Activated CD4-positive, alpha-beta T cell treated with anti-CD3 and anti-CD28 coated beads, Interleukin-2, amount 50 U/mL, for 16 hours (primary cell): ENCODE measurements at regions not wholly inside any gene's neighbourhood (a gene's known extent, or its start where the extent isn't known, plus 50 kb on each side); places are given as distances from the start of the nearest gene placed in this dataset.
"Not testable (repeated sequence)": the region's sequence is repeated elsewhere in the genome, so short reads cannot be mapped to it uniquely, and the experiment has no call there.

ENCODE experiments used
- DNase-seq: peaks from one replicate; pipeline ENCODE4 v3.0.0-alpha.2; 2020

DNA sequence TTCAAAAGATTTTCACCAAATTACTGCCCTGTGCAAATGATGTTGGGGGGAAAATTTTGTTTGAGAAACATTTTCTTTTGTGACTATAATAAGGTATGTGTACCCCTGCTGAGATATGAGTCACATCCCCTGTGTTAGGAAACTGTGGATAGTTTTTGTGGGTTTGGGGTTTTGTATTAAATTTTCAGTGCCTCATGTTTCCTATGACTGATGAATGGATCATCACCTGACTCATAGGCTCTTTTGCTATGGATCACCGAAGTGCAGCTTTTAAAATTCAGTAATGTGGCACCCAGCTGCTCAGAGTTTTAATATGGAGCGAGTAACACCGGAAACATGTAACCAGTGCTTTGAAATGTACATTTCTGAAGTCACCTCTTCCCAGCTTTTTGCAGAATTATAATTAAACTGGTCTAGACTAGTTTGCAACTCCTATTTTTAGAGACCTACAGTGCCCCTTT, 167.4 kb upstream of the HMGA2 start:
- peak; percentile 88 for DNase-seq

DNA sequence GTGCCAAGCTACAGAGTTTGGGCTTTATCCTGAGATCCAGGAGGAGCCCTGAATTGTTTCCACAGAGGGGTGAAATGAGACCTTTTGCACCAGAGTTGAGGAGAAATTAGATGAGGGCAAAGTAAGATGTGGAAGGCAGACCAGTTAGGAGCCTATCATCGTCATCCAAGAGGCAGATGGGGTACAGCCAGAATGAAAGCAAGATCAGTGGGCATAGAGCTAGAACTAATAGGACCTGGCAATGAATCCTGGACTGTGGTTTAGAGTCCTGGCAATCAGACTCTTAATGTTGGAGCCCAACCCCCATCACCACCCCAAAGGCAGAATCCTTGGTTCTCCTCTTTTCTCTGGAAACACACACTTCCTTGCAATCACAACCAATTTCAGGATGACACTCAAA, 166.6 kb upstream of the HMGA2 start:
- DNase-seq, result no peak

DNA sequence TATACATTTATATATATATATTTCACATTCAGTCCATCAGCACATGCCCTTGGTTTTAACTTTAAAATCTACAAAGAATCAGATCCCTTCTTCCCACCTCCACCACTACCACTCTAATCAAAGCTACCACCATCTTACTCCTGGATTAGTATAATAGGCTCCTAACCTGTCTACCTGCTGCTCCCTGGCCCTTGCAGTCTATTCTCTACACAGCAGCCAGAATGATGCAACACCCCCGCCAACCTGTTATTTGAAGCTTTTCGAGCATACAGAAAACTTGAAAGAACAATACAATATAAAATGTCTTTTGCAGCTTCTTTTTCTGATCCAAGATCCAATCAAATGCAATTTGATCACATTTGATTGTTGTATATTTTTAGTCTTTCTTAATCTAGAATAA, 165.9 kb upstream of the HMGA2 start:
- DNase-seq, result no peak

DNA sequence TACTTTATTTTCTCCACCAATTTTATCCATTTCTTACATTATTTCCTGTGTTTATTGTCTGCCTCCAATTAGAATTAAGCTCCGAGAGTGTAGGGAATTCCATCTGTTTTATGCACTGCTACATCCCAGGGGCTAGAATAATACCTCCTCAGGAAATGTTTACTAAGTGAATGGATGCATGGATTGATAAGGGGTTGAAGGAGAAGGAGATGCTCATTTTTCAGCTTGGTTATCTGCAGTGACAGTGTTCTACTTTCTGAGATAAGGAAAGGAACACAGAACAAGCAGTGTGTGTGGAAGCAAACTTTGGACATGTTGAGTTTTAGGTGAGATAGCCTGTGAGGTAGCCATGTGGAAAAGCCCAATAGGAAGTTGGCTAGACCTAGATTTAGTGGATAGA, 164.6 kb upstream of the HMGA2 start:
- no peak for DNase-seq

DNA sequence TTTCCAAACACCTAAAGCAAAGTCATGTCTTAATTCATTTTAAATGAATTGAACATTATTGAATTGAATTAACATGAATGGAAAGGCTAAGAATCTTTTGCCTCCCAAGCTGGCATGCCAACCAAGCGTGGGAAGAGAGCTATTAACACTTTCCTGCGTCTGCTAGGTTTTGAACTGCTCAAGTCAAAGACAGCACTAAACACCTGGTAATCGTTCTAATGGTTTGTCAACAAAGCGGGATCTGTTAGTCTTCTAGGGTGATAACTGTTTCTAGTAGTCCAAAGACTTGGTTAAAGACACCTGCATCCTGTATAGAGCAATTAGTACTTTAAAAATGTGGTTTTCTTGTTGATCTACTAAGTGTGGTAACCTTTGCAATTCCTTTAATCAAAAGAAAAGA, 164.2 kb upstream of the HMGA2 start:
- no peak for DNase-seq

DNA sequence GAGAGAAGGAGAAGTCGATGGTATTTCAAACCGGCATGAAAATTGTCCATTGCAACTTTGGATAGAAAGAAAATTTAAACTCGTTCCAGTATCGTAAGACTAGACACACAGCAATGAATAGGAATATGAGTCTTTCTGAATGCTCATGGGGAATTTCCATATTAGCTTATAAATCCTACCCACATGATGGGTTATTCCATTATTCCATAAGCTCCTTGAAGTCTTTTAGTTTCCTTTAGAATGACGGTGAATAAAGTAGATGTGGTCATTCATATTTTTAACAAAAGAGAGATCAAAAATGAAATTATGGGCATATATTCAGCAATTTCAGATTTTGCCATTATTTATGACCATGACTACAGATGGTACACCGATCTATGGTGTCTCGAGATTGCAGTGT, 163.4 kb upstream of the HMGA2 start:
- no peak for DNase-seq

DNA sequence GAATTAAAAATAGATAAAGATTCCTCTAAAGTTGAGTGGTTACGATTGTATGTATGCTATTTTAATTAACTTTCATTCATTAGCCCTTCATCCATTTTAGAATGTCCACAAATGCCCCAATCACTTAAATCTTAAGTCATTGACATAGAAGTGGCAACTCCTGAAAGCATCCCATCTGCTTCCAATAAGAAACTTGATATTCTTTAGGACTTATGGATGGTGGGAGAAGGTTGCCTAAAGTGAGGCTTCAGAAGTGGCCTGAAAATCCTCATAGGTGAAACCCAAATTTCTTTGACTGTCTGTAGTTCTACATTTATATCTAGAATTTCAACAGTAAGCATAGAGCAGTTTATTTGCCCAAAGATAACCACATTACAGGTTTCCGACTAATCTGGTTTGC, 161.7 kb upstream of the HMGA2 start:
- DNase-seq, result no peak

DNA sequence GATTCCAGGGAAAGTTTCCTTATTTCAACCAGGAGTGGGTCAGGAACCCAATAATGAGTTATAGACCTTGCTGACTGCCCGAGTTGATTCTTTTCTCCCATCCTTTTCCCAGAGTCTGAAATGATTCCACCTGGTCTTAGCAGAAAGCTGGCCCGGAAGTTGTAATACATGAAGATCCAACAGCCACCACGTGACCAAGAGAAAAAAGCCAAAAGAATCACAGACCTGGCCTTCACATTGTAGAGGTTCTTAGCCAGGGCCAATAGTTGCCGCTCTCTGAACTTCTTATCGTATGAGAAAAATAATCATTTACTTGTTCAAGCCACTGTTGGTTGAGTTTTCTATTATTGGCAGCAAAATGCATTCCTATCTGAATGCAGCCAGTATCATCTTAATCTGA, 161.2 kb upstream of the HMGA2 start:
- DNase-seq, result no peak

DNA sequence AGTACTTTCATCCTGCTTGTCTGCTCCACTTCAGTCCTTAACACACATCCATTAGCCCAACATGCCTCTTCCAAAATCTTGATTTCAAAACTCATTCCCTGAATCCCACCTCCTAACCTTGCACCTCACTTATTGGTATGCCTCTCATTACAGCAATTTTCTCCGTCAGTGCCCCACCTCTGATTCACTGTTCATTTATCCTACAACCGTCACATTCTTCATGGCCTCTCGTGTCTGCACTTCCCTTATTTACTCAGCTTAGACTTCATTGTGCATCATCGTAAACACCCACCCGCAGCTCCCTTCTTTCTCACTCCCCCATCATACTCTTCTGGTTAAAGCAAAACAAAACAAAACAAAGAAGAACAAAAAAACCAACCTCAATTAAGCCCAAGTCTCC, 160.6 kb upstream of the HMGA2 start:
- DNase-seq, result no peak

DNA sequence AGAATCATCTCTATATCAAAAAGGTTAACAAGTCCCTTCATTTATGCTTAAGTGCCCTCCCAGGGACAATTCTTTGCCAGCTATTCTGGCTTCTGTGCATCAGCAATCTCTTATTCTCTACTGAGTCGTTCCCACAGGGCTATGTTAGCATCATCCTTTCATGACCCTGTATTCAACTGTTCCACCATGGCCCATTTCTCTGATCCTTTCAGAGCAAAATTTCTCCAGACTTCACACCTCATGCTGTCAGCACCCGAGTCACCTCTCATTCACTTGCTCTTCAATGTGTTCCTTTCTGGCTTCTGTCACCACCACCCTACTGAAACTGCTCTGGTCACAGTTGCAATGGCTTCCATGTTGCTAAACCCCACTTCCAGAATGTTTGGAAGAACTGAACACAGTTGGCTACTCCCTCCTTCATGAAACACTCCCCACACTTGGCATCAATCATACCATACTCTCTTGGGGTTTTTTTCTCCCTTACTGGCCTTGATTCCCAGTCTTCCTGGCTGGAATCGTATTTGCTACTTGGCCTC, 159.5 kb upstream of the HMGA2 start:
- DNase-seq, result no peak

DNA sequence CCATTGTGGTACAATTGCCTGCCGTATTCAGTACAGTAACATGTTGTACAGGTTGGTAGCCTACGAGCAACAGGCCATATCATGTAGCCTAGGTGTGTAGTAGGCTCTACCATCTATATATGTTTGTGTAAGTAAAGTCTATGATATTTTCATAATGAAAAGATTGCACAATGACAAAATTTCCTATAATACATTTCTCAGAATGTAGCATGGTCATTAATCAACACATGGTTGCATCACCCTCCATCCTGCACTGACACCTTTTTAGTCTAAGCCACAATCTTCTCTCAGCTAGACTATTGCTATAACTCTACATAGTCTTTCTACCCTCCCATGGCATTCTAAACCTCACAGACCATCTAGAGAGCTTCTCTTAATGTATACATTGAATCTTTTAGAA, 158.5 kb upstream of the HMGA2 start:
- peak; percentile 23 for DNase-seq

DNA sequence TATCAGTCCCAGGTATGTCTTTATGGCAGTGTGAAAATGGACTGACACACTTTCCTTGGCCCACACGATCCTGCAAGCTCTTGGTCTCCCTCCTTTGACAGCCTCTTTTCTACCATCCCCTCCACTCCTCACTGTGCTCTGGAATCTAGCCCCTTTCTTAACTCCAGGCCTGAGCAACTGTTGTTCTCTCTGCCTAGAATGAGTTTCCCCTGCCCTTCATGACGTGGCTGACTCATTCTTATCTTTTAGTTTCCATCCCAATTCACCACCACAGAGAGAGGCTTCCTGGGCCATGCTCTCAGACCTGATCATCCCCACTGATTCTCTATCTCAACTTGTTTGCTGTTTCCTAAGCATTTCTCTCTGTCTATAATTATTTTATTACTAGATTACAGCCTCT, 157.4 kb upstream of the HMGA2 start:
- DNase-seq, result peak; percentile 76

DNA sequence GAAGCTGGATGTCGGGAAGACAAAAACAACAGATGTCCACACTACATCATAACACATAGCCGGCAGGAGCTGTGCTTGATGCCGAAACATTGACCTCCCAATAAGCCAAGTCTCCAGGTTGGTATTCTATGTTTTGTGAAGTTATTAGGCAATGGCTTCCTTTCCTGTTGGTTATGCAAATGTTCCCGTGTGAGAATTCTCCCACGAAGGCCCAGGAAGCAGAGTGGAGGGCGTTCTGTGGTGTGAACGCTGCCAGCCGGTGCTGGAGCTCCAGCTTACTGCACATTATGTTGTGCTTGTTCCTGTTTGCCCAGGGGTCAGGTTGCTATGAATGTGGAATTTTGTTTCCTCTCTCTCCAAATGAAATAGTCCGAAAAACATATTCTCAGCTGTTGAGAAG, 156.4 kb upstream of the HMGA2 start:
- no peak for DNase-seq

DNA sequence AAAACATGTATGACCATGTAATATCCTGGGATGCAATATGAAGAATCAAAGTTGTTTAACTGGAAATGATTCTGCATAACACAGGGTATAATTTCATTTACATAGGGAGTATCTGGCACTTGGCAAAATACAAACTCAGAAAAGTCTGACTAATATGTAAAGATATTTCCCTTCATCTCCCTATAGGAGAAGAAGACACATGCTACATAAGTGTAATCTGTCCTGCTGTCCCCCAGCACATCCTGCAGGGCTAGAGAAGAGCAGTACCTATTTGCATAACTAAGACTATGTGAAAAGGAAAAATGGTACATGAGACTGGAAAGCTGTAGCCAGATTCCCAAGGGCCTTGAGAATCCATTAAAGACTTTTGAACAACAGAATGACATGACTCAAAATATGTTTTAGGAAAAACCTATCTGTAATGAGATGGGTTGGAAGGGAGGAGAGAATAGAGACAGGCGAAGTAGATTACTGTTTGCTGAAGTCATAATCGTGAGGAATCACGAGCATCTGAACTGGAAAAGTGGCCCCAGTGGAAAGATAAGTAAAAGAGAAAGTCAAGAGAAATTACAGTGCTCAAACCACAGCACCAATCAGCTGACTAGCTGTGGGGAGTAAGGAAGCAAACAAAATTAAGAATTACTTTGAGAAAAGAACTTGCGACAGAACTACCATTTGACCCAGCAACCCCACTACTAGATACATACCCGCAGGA, 155.1 kb upstream of the HMGA2 start:
- no peak for DNase-seq

DNA sequence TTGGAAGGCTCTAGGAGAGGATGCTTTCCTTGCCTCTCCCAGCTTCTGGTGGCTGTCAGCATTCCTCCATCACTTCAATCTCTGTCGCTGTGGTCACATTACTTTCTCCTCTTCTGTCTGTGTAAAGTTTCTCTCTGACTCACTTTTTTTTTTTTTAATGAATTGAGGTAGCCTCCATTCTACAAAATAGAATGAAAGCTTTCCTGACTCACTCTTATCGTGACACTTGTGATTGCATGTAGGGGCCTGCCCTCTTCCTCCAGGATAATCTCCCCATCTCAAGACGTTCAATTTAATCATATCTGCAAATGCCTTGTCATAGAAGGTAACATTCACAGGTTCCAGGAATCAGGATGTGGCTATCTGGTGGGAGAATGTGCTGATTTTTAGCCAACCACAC, 153.5 kb upstream of the HMGA2 start:
- DNase-seq, result peak; percentile 32

DNA sequence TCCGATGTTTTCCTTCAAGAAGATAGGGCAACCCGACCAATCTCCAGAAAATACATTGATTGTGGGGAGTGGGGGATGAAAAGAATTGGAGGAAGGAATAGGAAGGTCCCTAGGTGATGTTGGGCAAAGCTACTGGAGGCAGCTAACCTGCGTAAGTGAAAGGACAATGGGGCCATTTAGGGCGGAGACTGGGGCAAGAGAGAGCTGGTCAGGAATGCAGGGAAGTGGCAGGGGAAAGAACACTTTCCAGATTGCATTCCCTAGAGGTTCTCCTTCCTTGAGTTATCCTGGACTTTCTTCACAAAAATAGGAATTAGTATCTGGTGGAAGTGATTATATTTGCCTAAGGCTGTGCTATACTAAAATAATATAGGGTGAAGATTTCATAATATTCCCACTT, 151.8 kb upstream of the HMGA2 start:
- DNase-seq, result no peak

DNA sequence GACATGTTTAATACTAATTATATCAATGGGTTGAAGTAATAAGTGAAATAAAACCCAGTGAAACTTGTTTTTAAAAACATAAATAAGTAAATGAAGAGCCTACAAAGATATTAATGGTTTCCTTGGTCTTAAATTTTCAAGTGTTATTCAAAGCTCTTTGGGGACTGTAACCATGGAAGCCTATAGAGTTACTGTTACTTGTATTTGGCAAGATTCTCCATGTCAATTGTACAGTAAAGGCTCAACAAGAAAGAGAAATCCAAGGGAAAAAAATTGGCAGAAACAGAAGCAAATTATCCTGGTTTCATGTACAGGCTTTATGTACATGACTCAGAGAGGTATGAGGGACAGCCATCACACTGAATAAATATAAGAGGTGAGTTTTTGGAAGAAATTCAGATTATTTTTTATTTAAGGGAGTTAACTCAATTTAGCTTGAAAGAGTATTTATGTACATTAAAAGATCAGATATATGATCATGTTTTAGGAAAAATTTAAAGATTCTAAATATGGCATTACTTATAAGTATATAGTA, 151.1 kb upstream of the HMGA2 start:
- no peak for DNase-seq

DNA sequence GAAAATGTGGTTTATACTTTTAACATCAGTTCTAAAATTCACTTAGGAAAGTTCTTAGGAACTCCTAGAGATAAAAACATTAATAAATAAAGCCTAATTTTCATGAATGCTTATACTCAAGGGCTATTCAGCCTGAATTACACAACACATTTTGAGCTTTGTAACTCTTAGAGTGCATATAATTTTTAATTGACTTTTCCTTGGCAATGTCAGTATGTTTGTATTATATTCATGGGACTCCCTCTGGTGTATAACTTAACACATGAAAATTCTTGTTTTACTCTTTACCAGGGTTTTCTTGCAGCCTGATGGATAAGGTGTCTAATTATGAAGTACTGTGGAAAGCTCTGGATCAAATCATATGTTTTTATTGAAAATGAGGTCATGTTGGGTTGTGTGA, 150.6 kb upstream of the HMGA2 start:
- no peak for DNase-seq

DNA sequence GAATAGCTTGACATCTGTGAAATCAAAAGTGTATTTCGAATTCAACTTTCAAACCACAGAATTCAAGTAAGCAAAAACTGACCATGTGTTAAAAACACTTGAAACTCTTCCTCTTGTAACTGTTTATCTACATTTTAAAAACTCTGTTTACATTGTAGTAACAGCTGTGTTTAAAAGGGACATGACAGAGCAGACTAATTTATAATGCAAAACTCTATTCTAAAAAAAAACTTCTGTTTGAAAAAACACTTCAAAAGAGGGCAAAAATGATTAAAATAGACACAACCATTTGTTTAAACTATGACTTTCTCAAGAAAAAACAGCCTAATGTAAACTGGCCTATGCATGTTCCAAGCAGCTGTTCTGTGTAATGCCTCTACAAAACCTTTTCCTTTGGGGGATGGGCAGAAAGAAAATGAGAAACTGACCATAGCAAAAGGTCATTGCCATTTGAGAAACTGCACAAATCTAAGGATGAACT, 149.1 kb upstream of the HMGA2 start:
- DNase-seq, result no peak

DNA sequence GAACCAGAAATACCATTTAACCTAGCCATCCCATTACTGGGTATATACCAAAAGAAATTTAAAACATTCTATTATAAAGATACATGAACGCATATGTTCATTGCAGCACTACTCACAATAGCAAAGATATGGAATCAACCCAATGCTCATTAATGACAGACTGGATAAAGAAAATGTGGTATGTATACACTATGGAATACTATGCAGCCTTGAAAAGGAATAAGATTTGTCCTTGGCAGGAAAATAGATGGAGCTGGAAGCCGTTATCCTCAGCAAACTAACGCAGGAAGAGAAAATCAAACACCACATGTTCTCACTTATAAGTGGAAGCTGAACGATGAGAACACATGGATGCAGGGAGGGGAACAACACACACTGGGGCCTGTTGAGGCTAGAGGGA, 146.1 kb upstream of the HMGA2 start:
- DNase-seq, result not testable (repeated sequence)

DNA sequence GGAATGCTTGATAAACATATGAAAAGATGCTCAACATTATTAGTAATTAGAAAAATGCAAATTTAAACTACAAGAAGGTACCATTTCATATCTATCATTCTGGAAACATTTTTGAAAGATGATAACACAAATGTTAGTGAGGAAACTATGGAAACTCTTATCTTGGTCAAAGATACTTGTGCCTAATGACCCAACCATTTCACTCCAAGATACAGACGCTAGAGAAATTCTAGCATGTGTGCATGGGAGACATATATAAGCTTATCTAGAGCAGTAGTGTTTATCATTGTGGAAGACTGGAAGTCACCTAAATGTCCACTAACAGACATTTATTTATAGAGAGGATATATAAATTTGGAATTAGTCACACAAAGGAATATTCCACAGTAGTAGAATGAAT, 143.1 kb upstream of the HMGA2 start:
- DNase-seq, result no peak

DNA sequence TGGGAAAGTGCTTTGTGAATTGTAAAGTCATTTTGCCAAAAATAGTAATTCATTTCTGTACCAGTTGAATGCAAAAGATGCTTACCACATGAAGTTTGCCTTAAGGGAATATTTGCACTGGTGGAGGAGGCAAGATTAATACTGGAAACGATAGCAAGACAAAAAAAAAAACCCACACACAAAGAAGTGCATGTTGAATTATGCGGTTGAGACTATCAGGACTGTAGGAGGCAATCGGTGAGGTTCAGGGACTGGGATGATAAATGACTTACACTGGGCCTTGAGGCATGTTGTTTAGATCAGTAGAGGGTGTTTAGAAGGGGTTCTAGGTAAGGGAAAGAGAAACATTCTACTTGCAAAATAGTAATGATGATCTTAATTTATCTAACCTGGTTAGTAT, 142.2 kb upstream of the HMGA2 start:
- no peak for DNase-seq

DNA sequence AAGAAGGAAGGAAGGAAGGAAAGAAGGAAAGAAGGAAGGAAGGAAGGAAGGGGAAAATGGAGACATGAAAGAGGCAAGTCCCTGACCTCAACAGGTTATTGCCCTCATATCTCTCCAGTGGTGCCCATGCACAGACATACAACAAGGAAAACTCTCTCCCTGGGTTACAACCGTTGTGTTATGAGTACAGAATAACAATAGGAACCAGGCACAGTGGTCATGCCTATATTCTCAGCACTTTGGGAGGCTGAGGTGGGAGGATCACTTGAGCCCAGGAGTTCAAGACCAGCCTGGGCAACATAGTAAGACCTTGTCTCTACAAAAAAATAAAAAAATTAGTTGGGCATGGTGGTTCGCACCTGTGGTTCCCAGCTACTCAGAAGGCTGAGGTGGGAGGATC, 139.4 kb upstream of the HMGA2 start:
- no peak for DNase-seq

DNA sequence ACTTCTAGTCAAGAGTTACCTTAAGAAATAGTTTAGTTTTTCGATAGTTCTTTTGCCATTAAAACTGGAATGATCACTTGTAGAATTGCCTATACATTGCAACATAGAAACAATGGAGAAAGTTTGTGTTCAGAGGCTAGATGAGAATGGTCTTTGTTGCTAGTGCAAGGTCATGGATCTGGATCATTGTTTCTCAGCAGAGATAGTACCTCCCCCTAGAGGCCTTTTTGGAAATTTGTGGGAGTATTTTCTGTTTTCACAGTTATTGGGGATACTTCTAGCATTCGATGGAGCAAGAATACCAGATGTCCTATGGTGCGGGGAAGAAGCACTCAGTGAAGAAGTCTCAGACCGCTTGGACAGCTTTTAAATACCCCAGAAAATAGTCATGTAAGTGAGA, 138.8 kb upstream of the HMGA2 start:
- DNase-seq, result peak; percentile 13

DNA sequence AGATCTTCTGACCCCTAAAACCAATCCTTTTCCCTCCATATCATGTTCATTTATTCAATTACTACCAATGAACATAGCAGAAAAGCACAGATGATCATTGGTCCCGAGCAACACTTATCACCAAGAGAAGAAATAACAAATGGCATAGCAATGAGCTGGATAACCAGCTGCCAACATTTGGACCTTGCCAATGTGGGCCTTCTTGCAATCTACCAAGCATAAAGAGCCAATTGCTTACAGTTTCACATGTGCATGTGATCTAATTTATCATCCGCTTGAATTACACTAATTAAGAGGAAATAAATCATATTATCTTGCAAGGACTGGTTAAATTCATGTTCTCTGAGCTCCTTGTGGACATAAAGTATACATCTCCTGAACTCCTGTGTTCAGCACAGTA, 134.8 kb upstream of the HMGA2 start:
- DNase-seq, result no peak
